ENCODE measurements at regions not wholly inside any gene's neighbourhood (a gene's known extent, or its start where the extent isn't known, plus 50 kb on each side); places are given as distances from the start of the nearest gene placed in this dataset.

DNA sequence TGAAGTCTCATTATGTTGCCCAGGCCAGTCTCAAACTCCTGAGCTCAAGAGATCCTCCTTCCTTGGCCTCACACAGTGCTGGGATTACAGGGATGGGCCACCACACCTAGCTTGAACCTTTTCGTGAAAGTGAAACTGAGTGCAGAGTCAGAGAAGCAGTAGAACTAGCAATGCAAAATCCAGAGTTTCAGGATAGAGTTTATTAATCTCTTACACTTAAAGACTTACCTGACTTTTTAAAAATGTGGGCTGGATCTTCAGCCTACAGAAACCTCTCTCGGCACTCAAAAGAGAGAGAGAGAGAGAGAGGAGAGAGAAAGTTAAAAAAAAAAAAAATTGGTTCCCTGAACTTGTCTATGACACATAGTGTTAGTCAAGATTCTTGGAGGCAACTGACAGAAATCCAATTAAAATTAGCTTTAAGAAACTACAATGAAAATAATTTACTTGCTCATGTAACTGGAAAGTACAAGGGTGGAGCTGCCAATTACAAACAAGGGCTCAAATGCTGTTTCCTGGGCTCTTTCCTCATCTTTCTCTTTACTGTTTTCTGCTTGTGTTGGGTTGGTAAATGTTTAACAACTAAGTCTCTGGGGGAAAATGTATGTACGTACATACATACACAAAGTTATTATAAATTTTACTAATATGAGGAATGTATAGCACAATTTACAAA lies 98.1 kb upstream of the CERS6 start:
- H3K27ac Mint-ChIP-seq (ENCODE audit: unreplicated experiment): no peak overlapping the region
- no peak for TF ChIP-seq EZH2 (IDR thresholded peaks at IDR 0.05; ENCODE audit: insufficient read depth, low read length)
- TF ChIP-seq, protein P1, sequence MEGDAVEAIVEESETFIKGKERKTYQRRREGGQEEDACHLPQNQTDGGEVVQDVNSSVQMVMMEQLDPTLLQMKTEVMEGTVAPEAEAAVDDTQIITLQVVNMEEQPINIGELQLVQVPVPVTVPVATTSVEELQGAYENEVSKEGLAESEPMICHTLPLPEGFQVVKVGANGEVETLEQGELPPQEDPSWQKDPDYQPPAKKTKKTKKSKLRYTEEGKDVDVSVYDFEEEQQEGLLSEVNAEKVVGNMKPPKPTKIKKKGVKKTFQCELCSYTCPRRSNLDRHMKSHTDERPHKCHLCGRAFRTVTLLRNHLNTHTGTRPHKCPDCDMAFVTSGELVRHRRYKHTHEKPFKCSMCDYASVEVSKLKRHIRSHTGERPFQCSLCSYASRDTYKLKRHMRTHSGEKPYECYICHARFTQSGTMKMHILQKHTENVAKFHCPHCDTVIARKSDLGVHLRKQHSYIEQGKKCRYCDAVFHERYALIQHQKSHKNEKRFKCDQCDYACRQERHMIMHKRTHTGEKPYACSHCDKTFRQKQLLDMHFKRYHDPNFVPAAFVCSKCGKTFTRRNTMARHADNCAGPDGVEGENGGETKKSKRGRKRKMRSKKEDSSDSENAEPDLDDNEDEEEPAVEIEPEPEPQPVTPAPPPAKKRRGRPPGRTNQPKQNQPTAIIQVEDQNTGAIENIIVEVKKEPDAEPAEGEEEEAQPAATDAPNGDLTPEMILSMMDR (IDR thresholded peaks at IDR 0.05; ENCODE audit: insufficient read depth, low read depth, low read length): no peak
- Histone ChIP-seq H3K4me3 (ENCODE audit: insufficient read depth, low read depth, low read length) (no peak overlapping the region), H3K27ac (ENCODE audit: low read depth, low read length) (no peak overlapping the region), H3K9me3 (ENCODE audit: insufficient read depth, low read depth, low read length) (no peaks in the 10 kb centered on the region), H4K20me1 (ENCODE audit: insufficient read depth, low read length) (no peaks in the 10 kb centered on the region), H3K4me2 (ENCODE audit: low read length) (no peak overlapping the region), H3K27me3 (ENCODE audit: insufficient read depth, low read length) (no peaks in the 10 kb centered on the region), H3K9ac (ENCODE audit: low read length) (no peak overlapping the region), H2AFZ (ENCODE audit: low read depth, low read length) (no peak overlapping the region), H3K79me2 (ENCODE audit: insufficient read depth, low read length) (no peaks in the 10 kb centered on the region), H3K4me1 (ENCODE audit: insufficient read depth, low read length) (no peaks in the 10 kb centered on the region), H3K36me3 (ENCODE audit: insufficient read depth, low read length) (no peaks in the 10 kb centered on the region)
- peaks cover 3% of the 10 kb centered on the region for H3K27me3 Mint-ChIP-seq (ENCODE audit: low read depth, unreplicated experiment)
- H3K4me1 Mint-ChIP-seq (ENCODE audit: low read depth, unreplicated experiment): no peaks in the 10 kb centered on the region
- H3K9me3 Mint-ChIP-seq (ENCODE audit: unreplicated experiment): peaks cover 6% of the 10 kb centered on the region
- H3K36me3 Mint-ChIP-seq (ENCODE audit: low read depth, unreplicated experiment): no peaks in the 10 kb centered on the region
- FAIRE-seq (no peak), DNase-seq (ENCODE audit: low read depth) (no peak)
- no peak overlapping the region for H3K4me3 Mint-ChIP-seq (ENCODE audit: unreplicated experiment)

DNA sequence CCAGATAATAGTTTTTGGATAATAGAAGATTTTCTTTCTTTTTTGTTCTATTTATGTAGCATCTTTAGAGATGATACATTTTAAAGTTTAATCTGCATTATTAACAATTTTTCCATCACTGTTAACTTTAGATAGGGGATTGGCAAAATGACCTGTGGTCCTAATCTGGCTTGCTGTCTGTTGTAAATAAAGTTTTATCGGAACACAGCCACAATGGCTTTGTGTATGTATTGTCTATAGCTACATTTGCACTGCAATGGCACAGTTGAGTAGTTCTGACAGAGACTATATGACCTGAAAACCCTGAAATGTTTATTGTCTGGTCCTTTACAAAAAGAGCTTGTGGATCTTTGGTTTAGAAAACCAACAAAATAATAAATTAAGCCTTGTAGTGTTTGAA lies 97.0 kb upstream of the CERS6 start:
- Histone ChIP-seq H3K79me2 (ENCODE audit: insufficient read depth, low read length) (no peaks in the 10 kb centered on the region), H3K9ac (ENCODE audit: low read length) (no peak overlapping the region), H3K36me3 (ENCODE audit: insufficient read depth, low read length) (no peaks in the 10 kb centered on the region), H3K4me2 (ENCODE audit: low read length) (no peak overlapping the region), H3K27ac (ENCODE audit: low read depth, low read length) (no peak overlapping the region), H3K9me3 (ENCODE audit: insufficient read depth, low read depth, low read length) (no peaks in the 10 kb centered on the region), H3K4me1 (ENCODE audit: insufficient read depth, low read length) (no peaks in the 10 kb centered on the region), H2AFZ (ENCODE audit: low read depth, low read length) (no peak overlapping the region), H3K4me3 (ENCODE audit: insufficient read depth, low read depth, low read length) (no peak overlapping the region), H4K20me1 (ENCODE audit: insufficient read depth, low read length) (no peaks in the 10 kb centered on the region), H3K27me3 (ENCODE audit: insufficient read depth, low read length) (no peaks in the 10 kb centered on the region)
- H3K27ac Mint-ChIP-seq (ENCODE audit: unreplicated experiment): no peak overlapping the region
- H3K27me3 Mint-ChIP-seq (ENCODE audit: low read depth, unreplicated experiment): peaks cover 4% of the 10 kb centered on the region
- H3K9me3 Mint-ChIP-seq (ENCODE audit: unreplicated experiment): no peaks in the 10 kb centered on the region
- no peaks in the 10 kb centered on the region for H3K4me1 Mint-ChIP-seq (ENCODE audit: low read depth, unreplicated experiment)
- no peak for TF ChIP-seq EZH2 (IDR thresholded peaks at IDR 0.05; ENCODE audit: insufficient read depth, low read length)
- TF ChIP-seq, protein P1 (IDR thresholded peaks at IDR 0.05; ENCODE audit: insufficient read depth, low read depth, low read length): no peak
- FAIRE-seq (no peak), DNase-seq (ENCODE audit: low read depth) (no peak)
- no peaks in the 10 kb centered on the region for H3K36me3 Mint-ChIP-seq (ENCODE audit: low read depth, unreplicated experiment)
- no peak overlapping the region for H3K4me3 Mint-ChIP-seq (ENCODE audit: unreplicated experiment)

DNA sequence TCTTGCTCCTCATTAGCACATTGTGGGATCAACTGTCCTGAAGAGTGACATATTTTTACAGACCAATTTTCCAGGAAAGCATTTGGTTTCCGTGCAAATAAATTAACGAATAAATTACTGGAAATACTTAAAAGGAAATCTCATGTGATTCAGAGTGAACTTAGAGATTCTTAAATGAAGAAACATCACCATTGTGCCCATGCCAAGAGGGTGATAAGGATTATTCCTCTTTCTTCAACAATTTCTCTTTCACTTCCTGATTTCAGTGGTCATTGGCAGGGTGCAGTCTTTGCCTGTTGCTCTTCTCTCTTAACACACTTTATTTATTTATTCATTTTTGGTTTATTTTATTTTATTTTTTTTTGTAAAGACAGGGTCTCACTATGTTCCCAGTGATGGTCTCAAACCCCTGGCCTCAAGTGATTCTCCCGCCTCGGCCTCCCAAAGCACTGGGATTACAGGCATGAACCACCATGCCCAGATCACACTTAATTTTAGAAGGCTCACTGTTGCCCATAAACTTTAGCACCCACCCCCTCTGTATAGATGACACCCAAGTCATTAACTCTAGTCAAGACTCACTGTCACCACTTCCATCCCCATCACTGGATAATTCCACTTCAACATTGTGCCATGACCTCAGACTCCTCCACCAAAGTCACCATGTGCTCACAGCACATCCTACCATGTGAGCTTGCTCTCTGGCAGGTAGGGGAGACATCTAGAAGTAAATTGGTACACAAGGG lies 92.6 kb upstream of the CERS6 start:
- no peak overlapping the region for H2AFZ ChIP-seq (ENCODE audit: low read depth, low read length)
- H3K9ac ChIP-seq (ENCODE audit: low read length): no peak overlapping the region
- no peaks in the 10 kb centered on the region for H4K20me1 ChIP-seq (ENCODE audit: insufficient read depth, low read length)
- no peaks in the 10 kb centered on the region for H3K36me3 Mint-ChIP-seq (ENCODE audit: low read depth, unreplicated experiment)
- H3K9me3 ChIP-seq (ENCODE audit: insufficient read depth, low read depth, low read length): no peaks in the 10 kb centered on the region
- no peak overlapping the region for H3K4me3 Mint-ChIP-seq (ENCODE audit: unreplicated experiment)
- no peaks in the 10 kb centered on the region for H3K4me1 Mint-ChIP-seq (ENCODE audit: low read depth, unreplicated experiment)
- peaks cover 5% of the 10 kb centered on the region for H3K27me3 Mint-ChIP-seq (ENCODE audit: low read depth, unreplicated experiment)
- no peak overlapping the region for H3K27ac Mint-ChIP-seq (ENCODE audit: unreplicated experiment)
- FAIRE-seq (no peak), DNase-seq (ENCODE audit: low read depth) (no peak)
- no peak overlapping the region for H3K4me2 ChIP-seq (ENCODE audit: low read length)
- no peaks in the 10 kb centered on the region for H3K4me1 ChIP-seq (ENCODE audit: insufficient read depth, low read length)
- no peaks in the 10 kb centered on the region for H3K27me3 ChIP-seq (ENCODE audit: insufficient read depth, low read length)
- H3K9me3 Mint-ChIP-seq (ENCODE audit: unreplicated experiment): no peaks in the 10 kb centered on the region
- no peak overlapping the region for H3K27ac ChIP-seq (ENCODE audit: low read depth, low read length)
- TF ChIP-seq, protein P1 (IDR thresholded peaks at IDR 0.05; ENCODE audit: insufficient read depth, low read depth, low read length): no peak
- no peak for TF ChIP-seq EZH2 (IDR thresholded peaks at IDR 0.05; ENCODE audit: insufficient read depth, low read length)
- H3K79me2 ChIP-seq (ENCODE audit: insufficient read depth, low read length): no peaks in the 10 kb centered on the region
- no peaks in the 10 kb centered on the region for H3K36me3 ChIP-seq (ENCODE audit: insufficient read depth, low read length)
- no peak overlapping the region for H3K4me3 ChIP-seq (ENCODE audit: insufficient read depth, low read depth, low read length)

Measured in astrocyte (in vitro differentiated cells and primary cell).